SU-DHL-6 (cell line): ENCODE measurements at regions not wholly inside any gene's neighbourhood (a gene's known extent, or its start where the extent isn't known, plus 50 kb on each side); places are given as distances from the start of the nearest gene placed in this dataset.

ENCODE experiments used
- H2AFZ ChIP-seq: fragments of 200-600 bp; sonication (generic); 2 replicates; pipeline ENCODE4 v1.6.1; 2014; ENCODE audit warnings: low read depth, mild to moderate bottlenecking, moderate library complexity, mixed read lengths, antibody characterized with exemption, low read length; ENCODE audit not compliant: severe bottlenecking
- H3F3A ChIP-seq: fragments of 200-600 bp; shearing (Covaris generic); 2 replicates; pipeline ENCODE4 v1.6.0; 2016; ENCODE audit warnings: antibody characterized with exemption, mild to moderate bottlenecking; ENCODE audit not compliant: insufficient read depth
- H3K27ac ChIP-seq: fragments of 200-600 bp; sonication (generic); 2 replicates; pipeline ENCODE4 v1.5.1; 2016; ENCODE audit warnings: low read depth, mild to moderate bottlenecking, low read length, moderate library complexity, mixed read lengths
- H3K27me3 ChIP-seq: fragments of 200-600 bp; sonication (generic), shearing (Covaris generic); 2 replicates; pipeline ENCODE4 v1.6.0; 2014; ENCODE audit warnings: mild to moderate bottlenecking, low read length
- H3K36me3 ChIP-seq: fragments of 200-600 bp; sonication (generic); 2 replicates; pipeline ENCODE4 v1.6.1; 2014; ENCODE audit warnings: mild to moderate bottlenecking, low read length, mixed read lengths
- H3K4me2 ChIP-seq: fragments of 300-600, 200-600 bp; shearing (Covaris generic), sonication (generic); 2 replicates; pipeline ENCODE4 v1.6.0; 2014; ENCODE audit warnings: low read length, low read depth, mild to moderate bottlenecking; ENCODE audit not compliant: poor library complexity, severe bottlenecking
- H3K4me3 ChIP-seq: fragments of 200-600 bp; sonication (generic); 2 replicates; pipeline ENCODE4 v1.5.1; 2014; ENCODE audit warnings: antibody characterized with exemption, low read length, mild to moderate bottlenecking, mixed read lengths; ENCODE audit not compliant: insufficient read depth, poor library complexity, severe bottlenecking
- H3K79me2 ChIP-seq: fragments of 200-600 bp; sonication (generic); 2 replicates; pipeline ENCODE4 v1.6.1; 2014; ENCODE audit warnings: mild to moderate bottlenecking, low read length, moderate library complexity; ENCODE audit not compliant: insufficient read depth
- H3K9ac ChIP-seq: fragments of 200-600 bp; sonication (generic); 2 replicates; pipeline ENCODE4 v1.7.0; 2014; ENCODE audit warnings: mild to moderate bottlenecking, low read length
- H3K9me2 ChIP-seq: fragments of 200-600 bp; sonication (generic); replicated peaks from 2 replicates; pipeline ENCODE4 v1.6.1; 2014; ENCODE audit warnings: low read length; ENCODE audit not compliant: insufficient read depth
- H3K9me3 ChIP-seq: fragments of 200-600 bp; sonication (generic); 2 replicates; pipeline ENCODE4 v1.6.1; 2014; ENCODE audit warnings: low read length, mixed read lengths; ENCODE audit not compliant: insufficient read depth
- H4K20me1 ChIP-seq: fragments of 200-600 bp; sonication (generic); 2 replicates; pipeline ENCODE4 v1.6.1; 2014; ENCODE audit warnings: low read depth, mild to moderate bottlenecking, antibody characterized with exemption, low read length, moderate library complexity, mixed read lengths
- EZH2phosphoT487 ChIP-seq: fragments of 200-600 bp; sonication (generic), shearing (Covaris generic); conservative IDR thresholded peaks from 2 replicates; pipeline ENCODE4 v1.6.1; 2018; ENCODE audit warnings: mild to moderate bottlenecking, antibody characterized with exemption, low read length, moderate library complexity, mixed read lengths
- TF ChIP-seq, protein P1 (sequence below): fragments of 200-600 bp; sonication (generic); IDR thresholded peaks from one replicate; pipeline ENCODE4 v1.5.1; 2017; ENCODE audit warnings: antibody characterized with exemption, mild to moderate bottlenecking, low read length, moderate library complexity; ENCODE audit not compliant: insufficient read depth, poor library complexity, severe bottlenecking

DNA sequence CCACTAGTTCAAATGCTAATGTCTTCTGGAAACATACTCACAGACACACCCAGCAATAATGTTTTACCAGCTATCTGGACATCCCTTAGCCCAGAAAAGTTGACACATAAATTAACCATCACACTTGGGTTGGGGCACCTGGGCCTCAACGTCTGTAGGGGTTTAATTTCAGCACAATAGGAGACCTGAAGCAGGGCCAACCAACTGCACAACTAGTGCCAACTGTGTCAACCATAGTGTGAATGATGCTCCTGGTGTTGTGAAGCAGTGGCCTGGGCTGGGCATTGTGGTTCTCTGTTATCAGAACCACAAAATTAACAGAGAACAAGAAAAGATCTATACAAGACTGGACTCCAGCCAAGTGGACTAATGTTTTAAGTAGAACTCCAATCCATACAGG is 106.7 kb upstream of the PPM1H start:
- Histone ChIP-seq H2AFZ (no peak overlapping the region), H3K4me3 (no peak overlapping the region), H3K4me2 (no peak overlapping the region), H3K79me2 (no peaks in the 10 kb centered on the region), H4K20me1 (no peaks in the 10 kb centered on the region), H3F3A (no peaks in the 10 kb centered on the region), H3K9ac (no peak overlapping the region), H3K27ac (no peak overlapping the region), H3K9me2 (no peaks in the 10 kb centered on the region), H3K36me3 (no peaks in the 10 kb centered on the region), H3K9me3 (no peaks in the 10 kb centered on the region), H3K27me3 (no peaks in the 10 kb centered on the region)
- TF ChIP-seq EZH2phosphoT487 = no peak
- TF ChIP-seq, protein P1, sequence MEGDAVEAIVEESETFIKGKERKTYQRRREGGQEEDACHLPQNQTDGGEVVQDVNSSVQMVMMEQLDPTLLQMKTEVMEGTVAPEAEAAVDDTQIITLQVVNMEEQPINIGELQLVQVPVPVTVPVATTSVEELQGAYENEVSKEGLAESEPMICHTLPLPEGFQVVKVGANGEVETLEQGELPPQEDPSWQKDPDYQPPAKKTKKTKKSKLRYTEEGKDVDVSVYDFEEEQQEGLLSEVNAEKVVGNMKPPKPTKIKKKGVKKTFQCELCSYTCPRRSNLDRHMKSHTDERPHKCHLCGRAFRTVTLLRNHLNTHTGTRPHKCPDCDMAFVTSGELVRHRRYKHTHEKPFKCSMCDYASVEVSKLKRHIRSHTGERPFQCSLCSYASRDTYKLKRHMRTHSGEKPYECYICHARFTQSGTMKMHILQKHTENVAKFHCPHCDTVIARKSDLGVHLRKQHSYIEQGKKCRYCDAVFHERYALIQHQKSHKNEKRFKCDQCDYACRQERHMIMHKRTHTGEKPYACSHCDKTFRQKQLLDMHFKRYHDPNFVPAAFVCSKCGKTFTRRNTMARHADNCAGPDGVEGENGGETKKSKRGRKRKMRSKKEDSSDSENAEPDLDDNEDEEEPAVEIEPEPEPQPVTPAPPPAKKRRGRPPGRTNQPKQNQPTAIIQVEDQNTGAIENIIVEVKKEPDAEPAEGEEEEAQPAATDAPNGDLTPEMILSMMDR = no peak

DNA sequence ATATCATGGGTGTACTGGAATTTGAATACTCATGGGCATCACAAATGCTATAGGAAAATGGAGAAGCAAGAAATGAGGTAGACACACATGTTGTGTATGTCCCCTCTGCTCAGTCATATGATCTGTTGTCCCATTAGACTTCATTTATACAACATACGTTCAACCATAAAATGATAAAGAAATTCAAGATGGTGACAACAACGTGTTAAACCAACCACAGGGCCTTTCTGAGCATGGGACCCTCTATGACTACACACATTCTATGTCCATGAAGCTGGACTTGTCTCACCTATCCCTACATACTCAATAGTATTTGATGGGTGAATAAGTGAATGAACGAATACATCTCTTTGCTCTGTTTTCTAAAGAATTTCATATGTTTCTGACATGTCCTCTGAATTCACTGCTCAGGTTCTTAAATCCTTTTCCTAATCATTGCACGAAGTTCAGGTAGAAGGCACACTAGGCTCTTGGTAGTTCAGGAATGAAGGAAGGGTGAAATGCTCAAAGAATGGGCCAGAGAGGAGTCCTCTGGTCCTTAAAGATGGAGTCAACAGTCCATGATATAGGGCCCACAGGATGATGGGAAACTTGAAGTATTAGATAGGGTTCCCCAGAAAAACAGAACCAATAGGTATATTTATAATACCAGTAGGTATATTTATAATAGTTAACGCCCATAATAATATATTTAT is 105.7 kb upstream of the PPM1H start:
- Histone ChIP-seq H3K9ac (no peak overlapping the region), H3K9me2 (no peaks in the 10 kb centered on the region), H3K27me3 (no peaks in the 10 kb centered on the region), H3K4me3 (no peak overlapping the region), H3K79me2 (no peaks in the 10 kb centered on the region), H3K27ac (no peak overlapping the region), H3F3A (no peaks in the 10 kb centered on the region), H3K4me2 (no peak overlapping the region), H2AFZ (no peak overlapping the region), H4K20me1 (no peaks in the 10 kb centered on the region), H3K36me3 (no peaks in the 10 kb centered on the region), H3K9me3 (no peaks in the 10 kb centered on the region)
- no peak for TF ChIP-seq EZH2phosphoT487
- TF ChIP-seq, protein P1 = no peak

DNA sequence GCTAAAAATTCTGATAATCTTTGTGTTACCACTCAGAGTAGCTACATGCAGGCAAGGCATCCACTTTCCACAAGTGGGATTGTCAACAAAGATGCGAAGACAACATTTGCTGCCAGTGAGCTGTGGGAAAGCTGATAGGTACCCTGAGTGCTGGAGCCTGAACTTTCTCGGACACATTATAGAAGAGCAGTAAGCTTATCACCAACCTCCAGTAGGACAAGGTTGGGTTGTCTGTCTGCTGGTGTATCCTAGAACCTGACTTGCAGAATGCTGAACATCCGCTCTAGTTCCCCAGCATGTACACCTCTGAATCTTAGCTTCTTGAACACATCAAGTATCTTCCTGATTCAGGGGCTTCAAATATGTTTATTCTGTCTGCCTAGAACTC is 103.8 kb upstream of the PPM1H start:
- Histone ChIP-seq H3K9me2 (no peaks in the 10 kb centered on the region), H3F3A (no peaks in the 10 kb centered on the region), H3K9me3 (no peaks in the 10 kb centered on the region), H3K36me3 (no peaks in the 10 kb centered on the region), H2AFZ (no peak overlapping the region), H3K27me3 (no peaks in the 10 kb centered on the region), H3K27ac (no peak overlapping the region), H3K4me2 (no peak overlapping the region), H4K20me1 (no peaks in the 10 kb centered on the region), H3K4me3 (no peak overlapping the region), H3K79me2 (no peaks in the 10 kb centered on the region), H3K9ac (no peak overlapping the region)
- TF ChIP-seq, protein P1 = no peak
- no peak for TF ChIP-seq EZH2phosphoT487
